HG03460 (cell line): ENCODE measurements at regions not wholly inside any gene's neighbourhood (a gene's known extent, or its start where the extent isn't known, plus 50 kb on each side); places are given as distances from the start of the nearest gene placed in this dataset.
A peak's percentile ranks its signal among the peaks of the same experiment; 100 is the strongest.

ENCODE experiments used
- ATAC-seq: cut with Tn5 transposase; IDR thresholded peaks from one replicate; pipeline ENCODE4 v1.9.1; 2021; ENCODE audit not compliant: unreplicated experiment

- ATAC-seq = no peak
Measured at GRCh38 chr5:159736844-159737243, 179.4 kb upstream of the ADRA1B start.

GRCh38 chr5:159737263-159737662 is 179.0 kb upstream of the ADRA1B start:
- no peak for ATAC-seq

- no peak for ATAC-seq
Measured at GRCh38 chr5:159741829-159742322, 174.4 kb upstream of the ADRA1B start.

- ATAC-seq = no peak
Measured at GRCh38 chr5:159743234-159743633, 173.0 kb upstream of the ADRA1B start.

GRCh38 chr5:159746707-159747106 is 169.6 kb upstream of the ADRA1B start:
- ATAC-seq = no peak

GRCh38 chr5:159749146-159749545 is 167.1 kb upstream of the ADRA1B start:
- no peak for ATAC-seq

- no peak for ATAC-seq
Measured at GRCh38 chr5:159750226-159750625, 166.1 kb upstream of the ADRA1B start.

- ATAC-seq = no peak
Measured at GRCh38 chr5:159751459-159751858, 164.8 kb upstream of the ADRA1B start.

- ATAC-seq = no peak
Measured at GRCh38 chr5:159752622-159753275, 163.5 kb upstream of the ADRA1B start.

GRCh38 chr5:159758189-159758588 is 158.1 kb upstream of the ADRA1B start:
- ATAC-seq = no peak

GRCh38 chr5:159759791-159760290 is 156.4 kb upstream of the ADRA1B start:
- ATAC-seq = no peak

GRCh38 chr5:159762921-159763320 is 153.4 kb upstream of the ADRA1B start:
- no peak for ATAC-seq

GRCh38 chr5:159763562-159763961 is 152.7 kb upstream of the ADRA1B start:
- no peak for ATAC-seq

- ATAC-seq = no peak
Measured at GRCh38 chr5:159764283-159765134, 151.8 kb upstream of the ADRA1B start.

- no peak for ATAC-seq
Measured at GRCh38 chr5:159765135-159765433, 151.2 kb upstream of the ADRA1B start.

GRCh38 chr5:159765760-159766517 is 150.3 kb upstream of the ADRA1B start:
- no peak for ATAC-seq

GRCh38 chr5:159768243-159768642 is 148.0 kb upstream of the ADRA1B start:
- no peak for ATAC-seq

GRCh38 chr5:159772698-159773061 is 143.6 kb upstream of the ADRA1B start:
- ATAC-seq = no peak

- ATAC-seq = peak; percentile 84
Measured at GRCh38 chr5:159773062-159773924, 143.0 kb upstream of the ADRA1B start.

- no peak for ATAC-seq
Measured at GRCh38 chr5:159774476-159775031, 141.7 kb upstream of the ADRA1B start.
